H9 (cell line): ENCODE measurements at regions not wholly inside any gene's neighbourhood (a gene's known extent, or its start where the extent isn't known, plus 50 kb on each side); places are given as distances from the start of the nearest gene placed in this dataset.

Experiments used
- DNase-seq: peaks from one replicate; pipeline ENCODE4 v3.0.0-alpha.2; 2017
- H2AFZ ChIP-seq: one replicate; pipeline ENCODE4 v1.6.1; 2013; ENCODE audit warnings: mild to moderate bottlenecking, low read length, control low read depth, moderate library complexity
- H2AK5ac ChIP-seq: 2 replicates; pipeline ENCODE4 v1.6.1; 2013; ENCODE audit warnings: low read length, control low read depth, mixed read lengths; ENCODE audit not compliant: insufficient read length
- H2BK120ac ChIP-seq: one replicate; pipeline ENCODE4 v1.6.1; 2013; ENCODE audit warnings: low read depth, mild to moderate bottlenecking, low read length, control low read depth, inconsistent platforms; ENCODE audit not compliant: poor library complexity, severe bottlenecking
- H2BK12ac ChIP-seq: 2 replicates; pipeline ENCODE4 v1.6.1; 2013; ENCODE audit warnings: low read length, control low read depth, mixed read lengths, low read depth; ENCODE audit not compliant: insufficient read length
- H2BK15ac ChIP-seq: 2 replicates; pipeline ENCODE4 v1.6.1; 2013; ENCODE audit warnings: low read depth, low read length, control low read depth
- H2BK20ac ChIP-seq: one replicate; pipeline ENCODE4 v1.6.1; 2013; ENCODE audit warnings: low read depth, mild to moderate bottlenecking, low read length, control low read depth, inconsistent platforms; ENCODE audit not compliant: poor library complexity, severe bottlenecking
- H2BK5ac ChIP-seq: 2 replicates; pipeline ENCODE4 v1.6.1; 2013; ENCODE audit warnings: low read length, control low read depth, mixed read lengths; ENCODE audit not compliant: insufficient read length
- H3K14ac ChIP-seq: 2 replicates; pipeline ENCODE4 v1.6.1; 2013; ENCODE audit warnings: low read length, control low read depth; ENCODE audit not compliant: insufficient read depth
- H3K18ac ChIP-seq: 2 replicates; pipeline ENCODE4 v1.6.1; 2013; ENCODE audit warnings: low read depth, mild to moderate bottlenecking, mixed read lengths, low read length, control low read depth; ENCODE audit not compliant: insufficient read length
- H3K23ac ChIP-seq: 2 replicates; pipeline ENCODE4 v1.6.1; 2013; ENCODE audit warnings: low read length, control low read depth, mixed read lengths, low read depth; ENCODE audit not compliant: insufficient read length
- H3K23me2 ChIP-seq: 2 replicates; pipeline ENCODE4 v1.6.1; 2013; ENCODE audit warnings: low read depth, mild to moderate bottlenecking, mixed read lengths, low read length, control low read depth; ENCODE audit not compliant: insufficient read length, poor library complexity, severe bottlenecking
- H3K27ac ChIP-seq: 2 replicates; pipeline ENCODE4 v1.5.1; 2013; ENCODE audit warnings: low read length, control low read depth, mixed read lengths, low read depth; ENCODE audit not compliant: insufficient read length
- H3K27me3 ChIP-seq: 2 replicates; pipeline ENCODE4 v1.6.1; 2013; ENCODE audit warnings: low read length, control low read depth, inconsistent platforms; ENCODE audit not compliant: insufficient read depth
- H3K4ac ChIP-seq: 2 replicates; pipeline ENCODE4 v1.6.1; 2013; ENCODE audit warnings: low read depth, mild to moderate bottlenecking, control low read depth, inconsistent platforms, low read length, moderate library complexity
- H3K4me1 ChIP-seq: 2 replicates; pipeline ENCODE4 v1.6.1; 2013; ENCODE audit warnings: low read length, control low read depth, inconsistent platforms; ENCODE audit not compliant: insufficient read depth
- H3K4me2 ChIP-seq: 2 replicates; pipeline ENCODE4 v1.6.1; 2013; ENCODE audit warnings: low read length, control low read depth, mixed read lengths; ENCODE audit not compliant: insufficient read length, insufficient read depth
- H3K56ac ChIP-seq: 2 replicates; pipeline ENCODE4 v1.6.1; 2013; ENCODE audit warnings: low read depth, mild to moderate bottlenecking, mixed read lengths, low read length, control low read depth; ENCODE audit not compliant: insufficient read length
- H3K79me1 ChIP-seq: 2 replicates; pipeline ENCODE4 v1.6.1; 2013; ENCODE audit warnings: low read depth, mild to moderate bottlenecking, moderate library complexity, low read length, control low read depth, inconsistent platforms; ENCODE audit not compliant: insufficient read depth, poor library complexity, severe bottlenecking
- H3K79me2 ChIP-seq: 2 replicates; pipeline ENCODE4 v1.6.1; 2013; ENCODE audit warnings: low read length, control low read depth, inconsistent platforms; ENCODE audit not compliant: insufficient read depth
- H3K9ac ChIP-seq: 2 replicates; pipeline ENCODE4 v1.6.1; 2013; ENCODE audit warnings: low read length, control low read depth, mixed read lengths; ENCODE audit not compliant: insufficient read length; ENCODE audit errors: extremely low read depth
- H3K9me3 ChIP-seq: one replicate; pipeline ENCODE4 v1.6.1; 2013; ENCODE audit warnings: low read depth, low read length, inconsistent platforms; ENCODE audit not compliant: control insufficient read depth
- H3T11ph ChIP-seq: one replicate; pipeline ENCODE4 v1.6.1; 2013; ENCODE audit warnings: mild to moderate bottlenecking, low read length, control low read depth, inconsistent platforms
- H4K20me1 ChIP-seq: one replicate; pipeline ENCODE4 v1.6.1; 2013; ENCODE audit not compliant: control insufficient read depth, insufficient read length, insufficient read depth
- H4K5ac ChIP-seq: 2 replicates; pipeline ENCODE4 v1.6.1; 2013; ENCODE audit warnings: low read depth, mild to moderate bottlenecking, mixed read lengths, low read length, control low read depth; ENCODE audit not compliant: insufficient read length
- H4K8ac ChIP-seq: replicated peaks from 2 replicates; pipeline ENCODE4 v1.6.1; 2013; ENCODE audit warnings: low read length, control low read depth, mixed read lengths, low read depth; ENCODE audit not compliant: insufficient read length
- H4K91ac ChIP-seq: 2 replicates; pipeline ENCODE4 v1.6.1; 2013; ENCODE audit warnings: low read depth, mild to moderate bottlenecking, moderate library complexity, mixed read lengths, low read length, control low read depth; ENCODE audit not compliant: insufficient read length
- H3K27ac Mint-ChIP-seq, 3 experiments: 2 replicates in 2 of 3; 3 replicates in 1 of 3; pipeline ENCODE4 v1.8.0; 2020 to 2021; ENCODE audit warnings: mixed read lengths in 3 of 3, mild to moderate bottlenecking in 1 of 3, moderate library complexity in 1 of 3
- H3K27me3 Mint-ChIP-seq: 2 replicates; pipeline ENCODE4 v1.8.0; 2021; ENCODE audit warnings: low read depth, mild to moderate bottlenecking, moderate library complexity, mixed read lengths
- H3K36me3 Mint-ChIP-seq, 3 experiments: 2 replicates in 2 of 3; 3 replicates in 1 of 3; pipeline ENCODE4 v1.8.0; 2020 to 2021; ENCODE audit warnings: low read depth in 3 of 3, mixed read lengths in 3 of 3; ENCODE audit not compliant: insufficient read depth in 1 of 3
- H3K4me1 Mint-ChIP-seq, 2 experiments: 2 replicates each; pipeline ENCODE4 v1.8.0; 2020; ENCODE audit warnings: mixed read lengths in 2 of 2
- H3K4me3 Mint-ChIP-seq, 2 experiments: 2 replicates in 1 of 2; 3 replicates in 1 of 2; pipeline ENCODE4 v1.8.0; 2020 to 2021; ENCODE audit warnings: mild to moderate bottlenecking in 2 of 2, mixed read lengths in 2 of 2, moderate library complexity in 1 of 2
- H3K9me3 Mint-ChIP-seq, 2 experiments: 2 replicates in 1 of 2; 3 replicates in 1 of 2; pipeline ENCODE4 v1.8.0; 2020; ENCODE audit warnings: mild to moderate bottlenecking in 2 of 2, mixed read lengths in 2 of 2, moderate library complexity in 1 of 2
- TF ChIP-seq, protein P1 (sequence below): fragments of 200-600 bp; sonication (generic); conservative IDR thresholded peaks from 3 replicates; pipeline ENCODE4 v1.8.0; 2021; ENCODE audit warnings: antibody characterized with exemption, mild to moderate bottlenecking

DNA sequence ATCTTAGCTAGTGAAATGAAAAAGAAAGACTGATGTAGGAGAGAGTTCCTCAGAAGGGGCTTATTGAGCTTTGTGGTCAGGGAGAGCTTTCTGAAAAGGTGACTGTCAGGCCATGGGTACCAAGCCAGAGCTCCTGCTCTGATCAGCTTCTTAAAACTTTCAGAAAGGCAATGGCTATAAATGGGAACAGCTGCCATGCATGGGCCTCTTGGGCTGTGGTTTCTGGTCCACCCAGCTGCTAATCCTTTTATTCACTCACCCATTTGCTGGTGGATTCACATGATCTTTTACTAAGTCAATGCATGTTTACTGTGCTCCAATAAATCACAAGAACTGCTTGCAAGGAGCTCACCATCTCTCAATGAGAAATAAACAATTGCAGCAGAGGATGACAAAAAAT lies 60.1 kb upstream of the ZPBP start:
- Histone ChIP-seq H2BK120ac (no peak overlapping the region), H3K23me2 (no peaks in the 10 kb centered on the region), H3T11ph (no peak overlapping the region), H2AFZ (no peak overlapping the region), H3K56ac (no peak overlapping the region), H3K4me2 (no peak overlapping the region), H3K23ac (no peak overlapping the region), H2BK12ac (no peak overlapping the region), H2BK20ac (no peak overlapping the region), H3K4me1 (no peaks in the 10 kb centered on the region), H3K27me3 (no peaks in the 10 kb centered on the region), H3K4ac (no peak overlapping the region), H4K8ac (no peak overlapping the region), H3K27ac (no peak overlapping the region), H4K5ac (no peak overlapping the region), H4K20me1 (no peaks in the 10 kb centered on the region), H2BK15ac (no peak overlapping the region), H3K9me3 (no peaks in the 10 kb centered on the region), H4K91ac (no peak overlapping the region), H3K14ac (no peak overlapping the region), H3K18ac (no peak overlapping the region), H3K79me2 (no peaks in the 10 kb centered on the region), H2AK5ac (no peak overlapping the region), H2BK5ac (no peak overlapping the region), H3K9ac (no peak overlapping the region), H3K79me1 (no peaks in the 10 kb centered on the region)
- TF ChIP-seq, protein P1, sequence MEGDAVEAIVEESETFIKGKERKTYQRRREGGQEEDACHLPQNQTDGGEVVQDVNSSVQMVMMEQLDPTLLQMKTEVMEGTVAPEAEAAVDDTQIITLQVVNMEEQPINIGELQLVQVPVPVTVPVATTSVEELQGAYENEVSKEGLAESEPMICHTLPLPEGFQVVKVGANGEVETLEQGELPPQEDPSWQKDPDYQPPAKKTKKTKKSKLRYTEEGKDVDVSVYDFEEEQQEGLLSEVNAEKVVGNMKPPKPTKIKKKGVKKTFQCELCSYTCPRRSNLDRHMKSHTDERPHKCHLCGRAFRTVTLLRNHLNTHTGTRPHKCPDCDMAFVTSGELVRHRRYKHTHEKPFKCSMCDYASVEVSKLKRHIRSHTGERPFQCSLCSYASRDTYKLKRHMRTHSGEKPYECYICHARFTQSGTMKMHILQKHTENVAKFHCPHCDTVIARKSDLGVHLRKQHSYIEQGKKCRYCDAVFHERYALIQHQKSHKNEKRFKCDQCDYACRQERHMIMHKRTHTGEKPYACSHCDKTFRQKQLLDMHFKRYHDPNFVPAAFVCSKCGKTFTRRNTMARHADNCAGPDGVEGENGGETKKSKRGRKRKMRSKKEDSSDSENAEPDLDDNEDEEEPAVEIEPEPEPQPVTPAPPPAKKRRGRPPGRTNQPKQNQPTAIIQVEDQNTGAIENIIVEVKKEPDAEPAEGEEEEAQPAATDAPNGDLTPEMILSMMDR: no peak
- peaks cover 2% of the 10 kb centered on the region; the same call in 1 of the 2 replicates for H3K27me3 Mint-ChIP-seq
- no peak for DNase-seq
- no peaks in the 10 kb centered on the region for H3K9me3 Mint-ChIP-seq
- no peaks in the 10 kb centered on the region for H3K36me3 Mint-ChIP-seq
- H3K4me1 Mint-ChIP-seq: no peaks in the 10 kb centered on the region
- no peak overlapping the region; a peak in 1 of 7 replicates for H3K27ac Mint-ChIP-seq
- H3K4me3 Mint-ChIP-seq: no peak overlapping the region
